Activated CD4-positive, CD25-positive, alpha-beta regulatory T cell (primary cell): ENCODE measurements at regions not wholly inside any gene's neighbourhood (a gene's known extent, or its start where the extent isn't known, plus 50 kb on each side); places are given as distances from the start of the nearest gene placed in this dataset.

Source experiments
- DNase-seq, 4 experiments: peaks; one replicate each; lab custom pipeline; 2025; lab: John Stamatoyannopoulos, UW

DNA sequence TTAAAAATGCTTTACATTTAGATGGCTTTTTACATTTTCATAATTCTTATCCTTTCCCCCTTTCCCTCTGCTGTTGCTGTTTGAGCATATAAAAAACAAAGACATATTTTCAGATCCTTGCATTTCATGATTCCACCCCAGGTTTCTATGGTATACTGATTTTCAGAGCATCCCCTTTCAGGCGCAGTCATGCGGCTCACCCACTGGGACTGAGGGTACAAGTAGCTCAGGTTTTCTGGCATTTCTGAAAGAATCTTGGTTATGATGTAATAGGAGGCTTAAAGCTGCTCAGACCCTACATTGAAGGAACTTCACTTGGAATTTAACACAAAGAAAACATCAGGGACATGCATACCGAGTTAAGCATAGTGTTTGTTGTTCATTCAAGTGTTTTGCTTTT lies 310.8 kb downstream of the ETAA1 start:
- no peak for DNase-seq

DNA sequence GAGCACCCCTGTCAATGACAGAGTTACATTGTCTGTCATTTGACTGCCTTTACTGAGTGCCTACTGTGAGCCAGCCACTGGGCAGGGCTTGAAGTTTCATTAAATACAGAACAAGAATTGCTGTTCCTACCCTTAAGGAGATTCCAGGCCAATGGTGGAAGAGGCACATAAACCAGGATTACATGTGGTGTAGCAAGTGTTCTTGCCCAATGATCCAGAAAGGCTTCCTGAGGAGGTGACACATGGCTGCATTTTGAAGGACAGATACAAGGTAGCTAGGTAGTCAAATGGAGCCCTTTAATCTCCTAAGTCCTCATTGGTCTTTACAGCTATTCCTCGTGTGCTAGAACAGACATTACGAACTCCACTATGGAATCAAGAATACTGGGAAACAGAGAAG lies 312.7 kb downstream of the ETAA1 start:
- no peak for DNase-seq

DNA sequence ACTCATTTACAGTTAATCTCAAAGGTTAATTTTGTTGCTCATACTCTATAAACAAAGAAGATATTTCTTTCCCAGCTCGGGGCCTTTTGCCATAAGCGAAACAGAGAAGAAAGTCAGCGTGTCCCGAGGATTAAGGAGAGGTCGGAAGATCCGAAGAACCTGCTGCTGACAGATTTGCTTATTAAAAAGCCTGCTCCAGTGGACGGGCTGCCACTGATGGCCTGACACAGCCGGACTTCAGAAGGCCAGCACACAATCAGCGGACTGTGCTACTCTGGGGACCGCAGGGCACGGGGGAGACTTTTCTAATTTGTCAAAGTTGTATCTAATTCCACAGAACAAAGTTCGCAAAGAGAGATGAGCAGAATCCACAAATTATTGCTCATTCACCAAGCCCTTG lies 315.4 kb downstream of the ETAA1 start:
- DNase-seq, result no peak

DNA sequence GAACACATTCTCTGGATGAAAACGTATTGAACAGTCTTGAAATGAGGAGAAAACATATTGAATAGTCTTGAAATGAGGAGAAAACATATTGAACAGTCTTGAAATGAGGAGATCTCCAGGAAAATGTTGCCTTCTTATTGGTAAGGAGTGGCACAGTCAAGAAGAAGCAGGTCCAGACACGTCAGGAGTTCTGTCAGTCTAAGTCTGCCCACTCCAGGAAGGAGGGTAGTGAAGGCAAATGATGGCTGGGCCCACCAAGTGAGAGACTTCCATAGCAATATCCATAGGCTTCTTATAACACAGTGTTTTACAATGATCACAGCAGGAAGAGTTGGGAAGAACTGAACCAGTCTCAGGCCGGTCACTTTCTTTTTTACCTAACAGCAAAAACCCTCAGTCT lies 316.2 kb downstream of the ETAA1 start:
- DNase-seq, result no peak

GRCh38 chr2:67716895-67717396 lies 319.8 kb downstream of the ETAA1 start:
- no peak for DNase-seq

- no peak for DNase-seq
These were observed 320.6 kb downstream of the ETAA1 start for GRCh38 chr2:67717692-67718091.

DNA sequence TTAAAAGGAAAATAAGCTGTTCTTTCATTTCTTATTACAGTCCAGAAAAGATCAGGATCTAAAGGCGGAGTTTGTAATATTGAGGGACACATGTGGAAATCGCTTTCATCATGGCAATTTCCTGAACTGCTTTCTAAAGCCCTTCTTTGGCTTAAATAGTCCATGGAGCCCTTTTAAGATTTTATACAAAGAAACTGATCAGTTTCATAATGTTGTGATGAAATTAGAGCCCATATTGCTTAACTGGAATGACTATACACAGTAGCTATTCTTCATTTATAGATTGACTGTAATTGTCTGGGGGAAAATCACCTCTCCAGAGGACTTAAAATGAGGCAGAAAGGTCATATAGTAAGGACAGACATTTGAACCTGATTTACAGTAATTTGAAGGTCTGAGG lies 322.2 kb downstream of the ETAA1 start:
- DNase-seq, result no peak

GRCh38 chr2:67721516-67721915 lies 324.4 kb downstream of the ETAA1 start:
- no peak for DNase-seq

GRCh38 chr2:67724261-67724660 lies 327.1 kb downstream of the ETAA1 start:
- DNase-seq, result no peak

DNA sequence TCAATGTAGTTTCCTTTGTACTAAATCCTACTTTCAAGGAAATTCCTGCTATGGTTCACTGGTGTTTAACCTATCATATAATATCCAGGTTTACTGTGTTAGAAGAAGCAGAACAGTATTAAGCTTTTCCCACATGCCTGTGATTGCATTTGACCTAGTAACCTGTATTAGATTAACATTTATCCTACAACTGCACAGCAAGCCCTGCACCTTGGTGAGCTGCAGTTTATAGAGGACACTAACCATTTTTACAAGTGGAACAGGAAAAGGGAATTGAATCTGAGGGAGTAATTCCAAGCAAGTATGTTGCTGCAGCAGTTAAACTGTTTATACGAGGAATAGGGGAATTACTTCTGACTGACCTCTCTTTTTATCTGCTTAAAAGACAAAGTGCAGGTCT lies 328.6 kb downstream of the ETAA1 start:
- DNase-seq, result no peak

GRCh38 chr2:67726416-67726815 lies 329.3 kb downstream of the ETAA1 start:
- DNase-seq, result no peak

GRCh38 chr2:67727131-67727530 lies 330.0 kb downstream of the ETAA1 start:
- DNase-seq, result no peak

GRCh38 chr2:67727623-67728022 lies 330.5 kb downstream of the ETAA1 start:
- no peak for DNase-seq

GRCh38 chr2:67729474-67729873 lies 332.3 kb downstream of the ETAA1 start:
- DNase-seq, result no peak

DNA sequence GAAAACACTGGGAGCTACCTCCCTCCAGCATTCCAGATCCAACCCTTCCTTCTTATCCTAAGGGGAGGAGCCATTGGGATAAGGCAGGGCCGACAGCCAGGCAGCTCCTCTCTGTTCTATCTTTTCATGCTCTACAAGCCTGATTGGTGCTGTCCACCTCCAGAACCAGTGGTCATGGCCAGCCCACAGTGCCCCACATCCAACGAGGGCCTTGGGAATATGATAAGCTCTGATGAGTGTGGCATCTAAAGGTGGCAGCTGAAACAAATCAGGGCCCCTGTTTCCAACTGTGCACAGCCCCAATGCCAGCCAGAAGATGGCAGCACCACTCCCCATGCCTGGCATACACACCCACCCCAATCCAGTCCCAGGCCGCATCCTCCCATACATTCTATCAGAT lies 329.3 kb downstream of the C1D start:
- no peak for DNase-seq

- no peak for DNase-seq
These were observed 310.6 kb downstream of the C1D start for GRCh38 chr2:67752199-67752598.

- DNase-seq, result no peak
These were observed 309.8 kb downstream of the C1D start for GRCh38 chr2:67752969-67753368.

GRCh38 chr2:67755156-67755882 lies 307.5 kb downstream of the C1D start:
- DNase-seq, result no peak

- DNase-seq, result no peak
These were observed 301.8 kb downstream of the C1D start for GRCh38 chr2:67760995-67761394.

DNA sequence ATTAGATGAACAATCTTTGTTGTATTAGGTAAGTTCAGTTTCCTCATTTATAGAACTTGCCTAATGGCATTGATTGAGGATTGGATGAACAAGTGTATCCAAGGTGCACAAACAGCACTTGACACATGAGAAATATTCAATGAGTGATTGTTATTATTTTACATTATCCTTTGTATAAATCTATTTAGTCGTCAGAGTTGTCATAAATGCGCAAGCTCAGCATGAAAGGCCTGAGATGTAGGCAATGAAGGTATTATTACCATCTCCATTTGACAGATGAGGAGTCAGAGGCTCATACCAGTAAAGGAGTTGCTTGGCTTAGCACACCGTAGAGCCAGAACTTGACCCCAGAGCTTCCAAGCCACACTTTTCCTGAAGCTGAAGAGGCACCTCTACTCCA lies 291.4 kb downstream of the C1D start:
- DNase-seq, result no peak

GRCh38 chr2:67772216-67773170 lies 290.3 kb downstream of the C1D start:
- DNase-seq, result no peak

- no peak for DNase-seq
These were observed 289.0 kb downstream of the C1D start for GRCh38 chr2:67773851-67774250.

DNA sequence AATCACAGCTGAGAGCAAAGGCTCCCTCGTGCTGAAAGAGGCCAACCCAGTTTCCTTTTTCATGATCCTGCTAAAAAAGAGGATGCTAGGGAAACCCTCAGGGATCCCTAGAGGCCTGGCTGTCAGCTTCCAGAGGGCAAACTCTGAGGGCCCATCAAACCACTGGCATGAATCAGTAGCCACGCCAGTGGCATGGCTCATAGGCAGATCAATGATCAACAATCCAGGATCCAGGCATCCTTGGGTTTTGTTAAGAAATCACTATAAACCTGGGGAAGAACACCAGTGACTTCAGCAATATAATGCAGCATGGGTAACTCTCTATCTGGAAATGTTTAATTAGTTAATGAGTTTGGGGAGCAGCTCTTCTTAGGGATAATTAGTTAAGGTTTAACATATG lies 286.5 kb downstream of the C1D start:
- no peak for DNase-seq
